Activated CD8-positive, alpha-beta memory T cell treated with anti-CD3 and anti-CD28 coated beads for 48 hours (primary cell): ENCODE measurements at regions not wholly inside any gene's neighbourhood (a gene's known extent, or its start where the extent isn't known, plus 50 kb on each side); places are given as distances from the start of the nearest gene placed in this dataset.
"Not testable (repeated sequence)": the region's sequence is repeated elsewhere in the genome, so short reads cannot be mapped to it uniquely, and the experiment has no call there.

Experiments used
- DNase-seq, 3 experiments: peaks; one replicate each; pipeline ENCODE4 v3.0.0-alpha.2; 2020; ENCODE audit warnings: low read depth in 2 of 3, low spot score in 2 of 3

DNA sequence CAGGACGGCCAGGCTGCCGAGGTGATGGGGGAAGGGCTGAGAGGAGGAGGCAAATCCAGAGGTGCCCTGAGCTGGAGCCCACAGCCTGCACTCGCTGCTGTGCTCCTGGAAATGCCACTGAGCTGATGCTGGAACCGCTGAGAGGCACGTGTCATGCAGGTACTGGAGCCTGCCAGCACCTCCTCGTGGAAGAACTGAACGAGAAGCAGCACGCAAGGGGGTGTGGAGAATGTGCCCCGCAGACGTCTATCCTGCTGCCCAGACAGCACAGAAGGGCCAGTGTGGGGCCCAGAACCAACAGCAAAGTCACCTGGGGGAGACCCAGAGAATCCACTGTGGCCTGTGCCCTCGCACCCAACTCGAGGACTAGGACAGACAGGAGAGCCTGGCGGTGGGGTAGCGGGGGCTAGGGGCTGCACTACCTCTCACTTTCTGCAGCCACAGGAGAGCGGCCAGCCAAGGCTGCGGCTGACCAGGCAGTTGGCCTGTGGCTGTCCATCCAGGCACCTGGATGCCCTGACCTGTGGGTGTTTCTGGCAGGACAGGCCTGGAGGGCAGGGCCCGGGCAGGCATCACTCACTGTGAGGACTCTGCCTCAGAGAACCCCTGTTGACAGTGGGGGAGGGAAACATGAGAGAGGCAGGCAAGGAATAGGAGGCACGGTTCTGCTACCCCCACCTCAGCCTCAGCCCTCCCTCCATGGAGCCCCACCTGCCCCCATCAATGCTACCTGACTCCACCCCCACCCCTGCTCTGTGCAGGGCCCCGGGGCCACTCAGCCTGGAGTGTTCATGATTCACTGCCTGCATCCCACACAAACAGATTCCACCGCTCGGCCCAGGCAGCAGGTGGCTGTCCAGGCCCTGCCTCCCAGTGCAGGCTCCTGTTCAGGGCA is 213.1 kb downstream of the TBC1D2B start:
- DNase-seq: no peak

DNA sequence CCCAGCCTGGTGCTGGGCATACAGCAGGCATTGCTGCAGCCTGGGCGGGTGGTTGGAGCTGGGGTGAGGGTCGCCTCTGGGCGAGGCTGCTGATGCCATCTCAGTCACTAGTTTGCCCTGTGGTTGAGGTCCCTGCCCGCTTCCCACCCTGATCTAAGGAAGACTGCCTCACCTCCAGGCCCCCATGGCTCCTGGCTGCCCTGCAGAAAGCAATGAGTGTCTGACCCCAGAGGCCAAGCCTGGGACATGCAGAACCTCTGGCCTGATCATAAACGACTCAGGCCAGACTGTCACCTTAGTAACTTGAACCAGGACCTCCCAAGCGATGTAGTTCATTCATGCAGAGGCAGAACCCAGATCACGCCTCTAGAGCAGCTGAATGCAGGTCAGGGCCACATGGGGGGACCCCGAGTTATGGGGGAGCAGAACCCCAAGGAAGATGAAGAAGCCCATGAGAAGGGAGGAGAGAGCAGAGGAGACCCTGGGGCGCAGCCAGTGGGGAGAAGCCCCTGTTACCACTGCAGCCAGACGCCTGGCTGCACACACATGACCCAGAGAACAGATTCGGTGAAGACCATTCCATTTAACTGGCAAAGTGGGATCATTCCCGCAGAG is 213.9 kb downstream of the TBC1D2B start:
- DNase-seq: no peak

DNA sequence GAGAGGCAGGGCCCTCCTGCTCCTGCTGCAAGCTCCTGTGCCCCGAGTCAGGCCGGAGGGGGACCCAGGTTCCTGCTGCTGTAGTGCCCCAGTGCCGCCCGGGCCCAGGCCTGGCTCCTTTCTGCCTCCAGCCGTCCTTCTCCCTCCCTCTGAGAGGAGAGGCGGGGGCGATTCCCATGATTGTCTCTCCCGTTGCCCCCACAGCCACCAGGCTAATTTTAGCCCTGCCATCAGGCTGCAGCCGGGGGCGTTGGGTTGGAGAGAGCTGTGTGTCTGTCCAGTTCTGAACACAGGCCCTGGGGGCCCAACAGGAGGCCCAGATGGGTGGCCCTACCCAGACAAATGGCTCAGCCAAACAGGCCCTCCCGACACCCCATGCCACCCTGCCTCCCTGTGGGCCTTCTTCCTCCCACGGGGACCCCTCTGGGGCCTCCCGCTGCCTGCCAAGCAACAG is 214.8 kb downstream of the TBC1D2B start:
- DNase-seq: no peak

DNA sequence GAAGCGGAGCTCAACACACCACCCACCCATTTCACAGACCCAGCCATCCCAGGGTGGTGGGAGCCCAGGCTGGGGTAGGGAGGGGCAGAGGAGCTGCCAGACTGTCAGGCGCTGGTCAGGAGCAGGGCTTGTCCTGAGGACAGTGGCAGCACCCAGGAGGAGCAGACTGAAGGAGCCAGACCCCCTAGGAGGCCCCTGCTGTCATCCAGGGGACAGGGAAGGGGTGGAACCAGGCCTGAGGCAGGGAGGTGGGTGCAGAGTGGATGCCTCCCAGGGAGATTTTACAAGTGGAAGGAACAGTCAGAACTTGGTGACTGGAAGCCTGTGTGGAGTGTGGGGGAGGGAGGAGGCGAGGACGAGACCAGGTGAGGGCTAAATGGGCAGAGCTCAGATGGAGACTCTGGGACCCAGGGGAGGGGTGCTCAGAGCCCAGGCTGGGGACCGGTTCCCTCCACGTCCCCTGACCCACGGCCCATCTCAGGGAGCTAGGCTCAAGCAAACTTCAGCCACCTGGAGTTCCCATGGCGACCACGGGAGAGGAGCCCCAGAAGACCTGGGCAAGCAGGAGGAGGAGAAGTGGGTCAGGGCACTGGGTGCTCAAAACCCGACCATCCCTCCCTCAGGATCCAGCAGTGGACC is 215.4 kb downstream of the TBC1D2B start:
- not testable (repeated sequence) for DNase-seq

DNA sequence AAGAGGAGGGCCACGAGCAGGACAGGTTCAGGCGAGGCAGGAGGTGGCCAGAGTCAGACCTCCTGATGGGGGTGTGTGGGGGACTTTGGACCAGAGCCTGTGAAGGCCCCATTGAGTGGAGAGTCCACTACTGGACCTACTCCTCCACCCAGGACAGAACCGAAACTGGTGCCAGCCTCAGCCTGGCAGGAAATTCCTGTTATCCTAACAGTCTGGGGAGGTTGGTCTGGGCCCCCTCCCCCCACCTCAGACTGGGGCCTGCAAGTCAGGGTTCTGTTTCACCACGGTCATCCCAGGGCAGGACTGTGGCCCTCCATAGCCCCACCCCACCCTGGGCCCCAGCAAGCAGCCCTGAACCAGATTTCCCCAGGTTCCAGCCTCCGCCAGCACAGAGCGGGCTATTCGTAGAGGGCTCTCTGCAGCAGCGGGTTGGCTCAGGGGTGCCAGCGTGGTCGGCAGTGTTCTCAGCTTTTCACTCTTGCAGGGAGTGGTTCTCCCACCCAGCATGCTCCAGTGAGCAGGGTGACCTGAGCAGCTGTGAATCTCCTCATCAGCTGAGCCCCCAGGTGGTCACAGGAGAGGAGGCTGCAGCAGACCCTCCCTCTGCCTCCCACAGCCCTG is 217.3 kb downstream of the TBC1D2B start:
- no peak for DNase-seq

DNA sequence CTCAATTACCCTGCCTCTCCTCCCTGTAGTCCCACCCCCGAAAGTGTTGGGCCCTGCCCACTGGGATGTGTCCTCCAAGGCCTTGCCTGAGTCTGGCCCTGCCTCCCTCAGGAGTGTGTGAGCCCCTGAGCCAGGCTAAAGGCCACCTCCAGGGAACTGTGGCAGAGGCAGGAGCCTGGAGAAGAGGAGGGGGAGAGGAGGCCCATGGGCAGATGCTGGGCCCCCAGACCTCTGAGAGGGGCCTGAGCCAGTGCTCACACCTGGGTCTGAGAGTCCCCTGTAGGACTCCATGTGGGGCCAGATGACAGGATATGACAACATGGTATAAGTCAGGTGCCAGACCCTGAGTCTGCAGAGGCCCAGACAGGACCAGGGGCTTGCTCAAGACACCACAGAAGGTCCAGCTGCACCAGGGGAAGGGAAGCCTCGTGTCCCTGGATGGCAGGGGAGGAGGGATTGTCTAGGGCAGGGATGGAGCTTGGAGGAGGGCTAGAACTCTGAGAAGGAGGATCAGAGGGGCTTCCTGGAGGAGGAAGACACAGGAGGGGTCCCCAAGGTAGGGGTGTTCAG is 217.9 kb downstream of the TBC1D2B start:
- DNase-seq: no peak

DNA sequence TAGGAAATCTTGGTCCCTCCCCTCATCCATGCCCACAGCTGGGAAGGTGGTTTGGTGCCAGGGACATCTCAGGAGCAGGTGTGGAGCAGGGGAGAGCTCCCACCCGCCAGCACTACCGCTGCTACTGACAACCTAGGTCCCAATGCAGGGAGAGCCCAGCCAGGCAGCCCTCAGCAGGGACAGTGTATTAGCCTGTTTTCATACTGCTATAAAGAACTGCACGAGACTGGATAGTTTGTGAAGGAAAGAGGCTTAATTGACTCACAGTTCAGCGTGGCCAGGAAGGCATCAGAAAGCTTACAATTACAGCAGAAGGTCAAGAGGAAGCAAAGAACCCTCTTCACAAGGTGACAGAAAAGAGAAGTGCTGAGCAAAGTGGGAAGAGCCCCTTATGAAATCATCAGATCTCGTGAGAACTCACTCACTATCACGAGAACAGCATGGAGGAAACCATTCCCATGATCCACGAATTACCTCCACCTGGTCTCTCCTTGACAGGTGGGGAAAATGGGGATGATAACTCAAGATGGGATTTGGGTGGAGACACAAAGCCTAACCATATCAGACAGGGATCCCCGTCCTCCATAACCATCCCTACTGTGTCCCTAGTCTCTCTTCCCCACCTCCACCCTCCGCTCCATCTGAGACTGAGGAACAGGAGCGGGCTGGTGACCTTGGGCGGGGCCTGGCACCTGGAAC is 218.6 kb downstream of the TBC1D2B start:
- no peak for DNase-seq

DNA sequence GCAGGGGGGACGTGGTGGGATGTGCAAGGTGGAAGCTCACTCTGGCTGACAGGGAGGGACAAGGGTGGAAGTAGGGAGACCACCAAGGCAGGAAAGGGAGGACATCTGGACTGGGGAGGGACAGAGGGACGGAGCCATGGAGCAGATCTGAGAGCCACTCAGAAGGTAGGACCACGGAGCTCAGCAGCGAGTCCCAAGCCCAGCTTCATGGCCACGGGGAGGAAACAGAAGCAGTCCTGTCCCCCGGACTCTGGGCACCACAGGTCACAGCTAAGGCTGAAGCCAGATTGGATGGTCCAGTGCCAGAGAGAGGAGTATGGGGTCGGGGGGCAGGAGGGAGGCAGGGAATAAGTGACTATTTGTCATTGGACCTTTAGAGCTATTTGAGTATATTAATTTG is 220.1 kb downstream of the TBC1D2B start:
- DNase-seq: no peak

DNA sequence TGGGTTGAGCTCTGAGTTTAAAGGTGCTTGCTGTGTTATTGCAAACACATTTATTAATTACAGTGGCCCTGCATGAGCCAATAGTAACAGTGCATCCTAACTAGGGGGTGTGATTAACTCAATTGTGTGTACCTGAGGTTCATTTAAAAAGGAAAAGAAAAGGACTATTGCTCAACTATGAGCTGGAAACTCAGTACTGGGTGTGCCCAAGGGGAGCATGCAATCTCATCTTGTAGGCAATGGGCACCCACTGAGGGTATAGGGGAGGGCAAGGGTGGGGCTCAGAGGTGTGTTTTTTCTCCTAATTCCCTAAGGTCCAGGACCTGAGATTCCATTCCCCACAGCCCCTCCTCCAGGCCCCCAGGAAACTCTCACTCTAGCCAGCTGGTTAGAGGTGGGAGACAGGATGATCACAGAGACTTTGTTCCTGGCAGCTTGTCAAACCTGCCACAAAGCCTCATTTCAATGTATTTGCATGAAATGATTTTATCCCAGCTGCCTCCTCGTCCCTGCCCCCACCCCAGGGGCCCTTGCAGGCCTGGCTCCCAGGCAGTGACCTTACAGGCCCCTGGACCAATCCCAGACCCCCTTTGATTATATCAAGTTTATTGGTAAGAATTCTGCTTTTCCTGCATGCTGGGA is 220.7 kb downstream of the TBC1D2B start:
- no peak for DNase-seq

DNA sequence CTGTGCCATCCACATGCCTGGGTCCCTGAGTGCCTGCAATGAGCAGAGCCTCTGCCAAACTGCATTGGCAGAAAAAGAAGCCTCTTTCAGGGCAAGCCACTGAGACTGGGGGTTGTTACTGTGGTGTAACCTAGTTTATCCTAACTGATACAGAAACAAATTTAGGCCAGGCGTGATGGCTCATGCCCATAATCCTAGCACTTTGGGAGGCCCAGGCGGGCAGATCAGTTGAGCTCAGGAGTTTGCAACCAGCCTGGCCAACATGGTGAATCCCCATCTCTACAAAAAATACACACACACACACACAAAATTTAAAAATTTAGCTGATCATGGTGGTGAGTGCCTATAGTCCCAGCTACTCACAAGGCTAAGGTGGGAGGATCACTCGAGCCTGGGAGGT is 221.6 kb downstream of the TBC1D2B start:
- no peak for DNase-seq

DNA sequence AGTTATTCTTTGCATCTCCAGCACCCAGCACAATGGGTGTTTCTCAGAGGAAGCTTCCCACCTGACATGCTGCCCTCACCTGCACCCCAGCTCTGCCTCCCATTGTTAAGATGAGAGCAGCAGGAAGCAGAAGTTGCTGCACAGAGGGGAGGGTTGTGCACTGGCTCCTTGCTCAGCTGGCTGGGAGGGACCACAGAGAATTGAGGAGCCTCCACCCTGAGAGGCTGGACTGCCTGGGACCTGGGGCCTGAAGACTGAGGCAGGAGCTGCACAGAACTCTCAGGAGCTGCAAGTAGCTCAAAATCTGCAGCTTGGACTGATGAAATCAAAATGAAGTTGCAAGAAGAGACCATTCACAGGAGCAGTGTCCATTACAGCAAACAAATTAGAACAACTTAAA is 222.3 kb upstream of the LINGO1 start:
- DNase-seq: no peak

DNA sequence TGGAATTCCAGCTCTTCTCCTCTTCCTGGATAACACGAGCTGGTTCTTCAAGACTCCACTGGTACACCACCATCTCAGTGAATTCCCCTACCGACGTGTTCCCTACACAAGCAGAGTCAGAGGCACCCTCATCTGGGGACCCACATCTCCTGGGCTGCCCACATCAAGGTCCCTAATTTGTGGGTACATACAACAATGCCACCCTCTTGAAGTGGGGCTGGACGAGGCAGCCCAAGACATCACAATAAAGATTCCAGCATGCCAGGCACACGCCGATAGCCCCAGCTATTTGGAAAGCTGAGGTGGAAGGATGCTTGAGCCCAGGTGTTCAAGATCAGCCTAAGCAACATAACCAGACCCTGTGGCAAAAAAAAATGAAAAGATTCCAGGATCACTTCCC is 221.2 kb upstream of the LINGO1 start:
- no peak for DNase-seq

DNA sequence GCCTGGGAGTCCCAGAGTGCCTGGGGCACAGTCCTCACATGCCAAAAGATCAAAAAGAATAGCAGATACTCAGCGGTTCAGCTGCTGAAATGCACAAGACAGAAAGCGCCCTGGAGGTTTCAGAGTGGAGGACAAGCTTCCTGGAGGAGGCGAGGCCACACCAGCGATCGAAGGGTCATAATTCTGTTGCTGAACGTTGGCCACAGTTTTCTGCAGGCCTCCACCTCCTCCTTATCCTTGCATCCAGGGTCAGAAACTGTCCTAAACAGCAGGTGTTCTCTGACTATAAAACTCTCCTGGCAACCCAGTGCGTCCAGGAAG is 220.3 kb upstream of the LINGO1 start:
- no peak for DNase-seq

DNA sequence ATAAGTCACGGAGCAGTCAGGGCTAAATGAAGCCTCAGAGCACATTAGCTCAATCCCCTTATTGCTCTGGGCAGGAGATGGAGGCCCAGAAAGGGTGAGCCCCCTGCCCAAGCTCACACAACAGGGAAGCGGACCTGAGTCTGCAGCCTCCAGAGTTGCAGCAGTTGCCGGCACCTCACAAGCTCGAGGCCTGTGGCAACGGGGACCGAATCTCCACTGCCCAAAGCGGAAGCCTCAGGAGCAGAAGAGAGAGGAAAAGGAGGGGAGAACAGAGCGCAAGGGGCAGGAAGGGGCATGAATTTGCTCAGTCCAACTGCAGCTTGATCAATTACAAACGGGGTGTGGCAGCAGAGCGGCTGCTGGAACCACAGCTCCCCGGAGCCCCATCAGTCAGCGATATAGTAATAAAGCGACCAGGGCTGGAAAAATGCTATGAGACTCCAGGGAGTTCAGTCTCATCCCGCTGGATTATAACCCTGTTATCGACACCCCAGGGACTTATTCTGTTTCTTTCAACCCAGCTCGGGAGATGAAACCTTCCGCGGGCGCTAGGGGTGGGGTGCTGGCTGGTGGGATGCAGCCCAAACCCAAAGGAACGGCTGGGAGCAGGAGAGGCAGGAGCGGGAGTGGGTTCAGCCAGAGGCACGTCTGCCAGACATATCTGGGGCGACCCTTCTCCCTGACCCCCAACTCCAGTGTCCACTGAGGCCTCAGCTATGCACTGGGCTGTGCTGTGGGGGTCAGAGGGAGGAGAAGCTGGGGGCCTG is 219.7 kb upstream of the LINGO1 start:
- DNase-seq: no peak

DNA sequence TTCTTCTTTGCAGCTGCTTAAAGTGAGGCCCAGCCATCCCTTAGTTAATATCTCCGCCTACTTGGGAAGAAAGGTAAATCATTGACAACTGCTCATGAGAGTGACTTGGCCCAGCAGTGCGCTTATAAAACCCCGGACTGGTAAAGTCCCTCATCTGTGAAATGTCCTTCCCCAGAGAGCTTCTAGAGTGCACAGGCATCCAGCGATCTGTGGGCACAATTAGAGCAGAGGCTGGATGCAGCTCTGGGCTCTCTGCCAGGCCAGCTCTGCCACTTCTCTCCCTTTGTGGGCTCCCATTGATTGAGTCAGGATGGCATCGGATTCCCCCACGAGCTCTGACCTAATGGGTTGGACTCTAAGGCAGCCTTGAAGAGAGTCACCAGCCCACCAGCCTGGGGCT is 219.0 kb upstream of the LINGO1 start:
- DNase-seq: no peak

DNA sequence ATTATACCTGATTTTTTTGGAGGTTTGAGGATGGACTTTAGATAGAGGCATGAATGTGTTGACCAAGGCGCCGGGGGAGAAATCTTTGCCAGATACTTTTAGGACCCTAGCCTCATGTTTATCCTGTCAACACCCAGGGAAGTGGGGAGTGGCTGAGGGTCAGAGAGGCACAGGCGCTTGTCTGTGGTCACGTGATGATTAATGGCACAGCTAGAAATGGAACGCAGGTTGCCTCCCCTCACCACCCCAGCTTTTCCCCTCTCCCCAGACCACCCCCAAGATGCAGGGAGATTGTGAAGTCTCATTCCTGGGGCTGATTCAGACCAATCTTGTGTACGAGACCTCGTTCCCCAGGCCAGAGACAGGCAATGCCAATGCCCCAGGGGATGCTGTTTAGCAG is 218.4 kb upstream of the LINGO1 start:
- DNase-seq: no peak

DNA sequence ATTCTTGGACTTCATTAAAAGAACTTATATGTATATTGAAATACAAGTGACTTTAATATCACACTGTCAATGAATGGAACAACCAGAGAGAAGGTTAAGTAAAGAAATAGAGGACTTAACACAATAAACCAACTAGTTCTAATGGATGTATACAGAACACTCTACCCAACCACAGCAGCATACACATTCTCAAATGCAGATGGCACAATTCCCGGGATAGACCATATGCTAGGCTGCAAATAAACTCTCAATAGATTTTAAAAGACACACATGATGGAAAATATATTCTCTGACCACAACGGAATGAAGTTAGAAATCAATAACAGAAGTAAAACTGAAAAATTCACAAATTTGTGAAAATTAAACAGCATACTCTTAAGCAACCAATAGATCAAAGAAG is 214.3 kb upstream of the LINGO1 start:
- no peak for DNase-seq

DNA sequence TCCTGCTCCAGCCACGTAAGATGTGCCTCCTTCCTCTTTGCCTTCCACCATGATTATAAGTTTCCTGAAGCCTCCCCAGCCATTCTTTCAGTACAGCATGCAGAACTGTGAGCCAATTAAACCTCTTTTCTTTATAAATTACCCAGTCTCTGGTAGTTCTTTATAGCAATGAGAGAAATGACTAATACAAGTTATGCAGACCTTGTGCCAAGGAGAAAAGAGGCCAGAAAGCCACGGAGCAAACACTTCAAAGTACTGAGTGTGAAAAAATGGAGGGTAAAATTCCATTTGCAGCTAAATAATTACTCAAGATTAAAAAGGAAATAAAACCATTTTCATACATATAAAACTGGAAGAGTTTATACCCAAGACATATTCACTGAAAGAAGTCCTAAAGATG is 213.6 kb upstream of the LINGO1 start:
- DNase-seq: no peak

DNA sequence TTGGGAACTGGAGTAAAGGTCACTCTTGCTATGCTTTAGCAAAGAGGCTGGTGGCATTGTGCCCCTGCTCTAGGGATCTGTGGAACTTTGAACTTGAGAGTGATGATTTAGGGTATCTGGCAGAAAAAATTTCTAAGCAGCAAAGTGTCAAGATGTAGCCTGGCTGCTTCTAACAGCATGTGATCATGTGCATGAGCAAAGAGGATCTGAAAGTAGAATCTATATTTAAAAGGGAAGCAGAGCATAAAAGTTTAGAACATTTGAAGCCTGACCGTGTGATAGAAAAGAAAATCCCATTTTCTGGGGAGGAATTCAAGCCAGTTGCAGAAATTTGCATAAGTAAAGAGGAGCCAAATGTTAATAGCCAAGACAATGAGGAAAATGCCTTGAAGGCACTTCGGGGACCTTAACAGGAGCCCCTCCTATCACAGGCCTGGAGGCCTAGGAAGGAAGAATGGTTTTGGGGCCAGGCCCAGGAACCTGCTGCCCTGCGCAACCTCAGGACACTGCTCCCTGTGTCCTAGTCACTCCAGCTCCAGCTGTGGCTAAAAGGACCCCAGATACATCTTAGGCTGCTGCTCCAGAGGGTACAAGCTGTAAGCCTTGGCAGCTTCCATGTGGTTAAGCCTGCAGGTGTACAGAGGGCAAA is 212.2 kb upstream of the LINGO1 start:
- DNase-seq: no peak
